Tibial artery (tissue), 4 donors: ENCODE measurements at regions not wholly inside any gene's neighbourhood (a gene's known extent, or its start where the extent isn't known, plus 50 kb on each side); places are given as distances from the start of the nearest gene placed in this dataset.

Experiments used
- DNase-seq, 2 donors: peaks; one replicate each; pipeline ENCODE4 v3.0.0-alpha.2; 2019
- H3K27ac ChIP-seq, 2 donors: fragments of 200-600 bp; sonication (generic) in 1 of 2; 1 replicate in 1 of 2; 2 replicates in 1 of 2; pipeline ENCODE4 v1.5.1; 2018 to 2019; ENCODE audit warnings: mild to moderate bottlenecking in 1 of 2
- H3K27me3 ChIP-seq, 2 donors: fragments of 200-600 bp; sonication (generic) in 1 of 2; one replicate each; pipeline versions ENCODE4 v1.5.1 to v1.6.0; 2016 to 2019
- H3K36me3 ChIP-seq, 3 donors: fragments of 200-600 bp; sonication (generic) in 2 of 3; one replicate each; pipeline ENCODE4 v1.5.1; 2016 to 2019; ENCODE audit warnings: mild to moderate bottlenecking in 2 of 3
- H3K4me1 ChIP-seq, 4 donors: fragments of 200-600 bp; sonication (generic) in 2 of 4; 1 replicate in 3 of 4; 2 replicates in 1 of 4; pipeline ENCODE4 v1.5.1; 2016 to 2019
- H3K4me3 ChIP-seq, 2 donors: fragments of 200-600 bp; sonication (generic) in 1 of 2; 1 replicate in 1 of 2; 2 replicates in 1 of 2; pipeline ENCODE4 v1.5.1; 2018 to 2019; ENCODE audit warnings: mild to moderate bottlenecking in 2 of 2
- H3K9me3 ChIP-seq, 3 donors: fragments of 200-600 bp; sonication (generic) in 1 of 3; one replicate each; pipeline ENCODE4 v1.5.1; 2016 to 2019
- intact Hi-C: fragments of 100-400 bp; cut with DNase I; formaldehyde crosslinking; loops from one replicate; pipeline ENCODE4 v1.15.0; 2023; ENCODE audit warnings: low total_unique reads
- TF ChIP-seq, protein P1 (sequence below), 2 experiments: fragments of 200-600 bp in 1 of 2; fragments of 450-650 bp in 1 of 2; IDR thresholded peaks; one replicate each; pipeline ENCODE4 v1.5.1; 2017 to 2019; ENCODE audit warnings: antibody characterized with exemption in 2 of 2, mild to moderate bottlenecking in 1 of 2, moderate library complexity in 1 of 2

DNA sequence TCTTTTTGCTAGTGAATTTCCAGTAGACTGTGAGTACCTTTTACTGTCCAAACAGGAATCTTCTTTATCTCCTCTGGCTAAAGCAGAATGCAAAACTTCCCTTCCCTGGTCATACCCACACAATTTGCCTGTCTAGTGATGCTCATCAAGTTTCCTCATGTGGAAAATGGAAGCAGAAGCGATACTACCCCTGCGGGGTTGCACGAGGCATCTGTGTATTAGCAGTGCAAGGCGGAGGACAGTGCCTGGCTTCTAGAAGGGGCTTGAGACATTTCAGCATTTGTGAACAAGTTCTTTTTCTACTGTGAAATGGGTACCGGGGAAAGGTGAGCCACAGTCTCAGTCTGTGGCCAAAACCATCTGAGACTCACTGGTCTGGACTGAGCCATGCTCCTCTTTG lies 340.9 kb downstream of the AACS start:
- TF ChIP-seq, protein P1, sequence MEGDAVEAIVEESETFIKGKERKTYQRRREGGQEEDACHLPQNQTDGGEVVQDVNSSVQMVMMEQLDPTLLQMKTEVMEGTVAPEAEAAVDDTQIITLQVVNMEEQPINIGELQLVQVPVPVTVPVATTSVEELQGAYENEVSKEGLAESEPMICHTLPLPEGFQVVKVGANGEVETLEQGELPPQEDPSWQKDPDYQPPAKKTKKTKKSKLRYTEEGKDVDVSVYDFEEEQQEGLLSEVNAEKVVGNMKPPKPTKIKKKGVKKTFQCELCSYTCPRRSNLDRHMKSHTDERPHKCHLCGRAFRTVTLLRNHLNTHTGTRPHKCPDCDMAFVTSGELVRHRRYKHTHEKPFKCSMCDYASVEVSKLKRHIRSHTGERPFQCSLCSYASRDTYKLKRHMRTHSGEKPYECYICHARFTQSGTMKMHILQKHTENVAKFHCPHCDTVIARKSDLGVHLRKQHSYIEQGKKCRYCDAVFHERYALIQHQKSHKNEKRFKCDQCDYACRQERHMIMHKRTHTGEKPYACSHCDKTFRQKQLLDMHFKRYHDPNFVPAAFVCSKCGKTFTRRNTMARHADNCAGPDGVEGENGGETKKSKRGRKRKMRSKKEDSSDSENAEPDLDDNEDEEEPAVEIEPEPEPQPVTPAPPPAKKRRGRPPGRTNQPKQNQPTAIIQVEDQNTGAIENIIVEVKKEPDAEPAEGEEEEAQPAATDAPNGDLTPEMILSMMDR (IDR thresholded peaks at IDR 0.05) = no peak
- intact Hi-C loops = no loop called here

DNA sequence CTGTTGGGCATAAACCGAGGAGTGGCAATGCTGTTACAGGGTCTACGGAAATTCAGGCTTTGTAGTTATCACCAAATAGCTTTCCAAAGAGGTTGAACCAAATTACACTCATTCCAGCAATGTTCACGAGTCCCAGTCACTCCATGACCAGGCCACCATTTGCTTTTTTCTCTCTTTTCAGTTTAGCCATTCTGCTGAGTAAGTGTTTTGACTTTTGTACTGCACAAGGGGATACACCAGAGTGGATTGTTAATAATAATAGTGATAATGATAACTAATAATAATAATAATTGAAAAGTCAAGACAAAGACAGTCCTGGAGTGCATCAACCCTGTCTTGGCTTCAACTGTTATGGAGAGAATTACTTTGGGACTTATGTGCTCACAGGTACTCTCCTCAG lies 343.5 kb downstream of the AACS start:
- intact Hi-C loops = no loop called here
- H3K27me3 ChIP-seq = no peaks in the 10 kb centered on the region
- H3K9me3 ChIP-seq = peaks cover 0 to 4% (median 3%) of the 10 kb centered on the region in 3 donors
- H3K36me3 ChIP-seq = no peaks in the 10 kb centered on the region
- DNase-seq = no peak
- H3K4me3 ChIP-seq = no peak overlapping the region
- H3K4me1 ChIP-seq = no peaks in the 10 kb centered on the region
- H3K27ac ChIP-seq = no peak overlapping the region
- TF ChIP-seq, protein P1 (IDR thresholded peaks at IDR 0.05) = no peak

More for the DNA sequence above, 340.9 kb downstream of the AACS start:
- Histone ChIP-seq H3K4me3 (no peak overlapping the region), H3K27ac (no peak overlapping the region), H3K4me1 (no peaks in the 10 kb centered on the region), H3K9me3 (peaks cover 4 to 15% (median 6%) of the 10 kb centered on the region in 3 donors), H3K27me3 (no peaks in the 10 kb centered on the region), H3K36me3 (no peaks in the 10 kb centered on the region)
- DNase-seq = no peak

GRCh38 chr12:125412506-125412905 lies 347.3 kb downstream of the AACS start:
- intact Hi-C loops = no loop called here

DNA sequence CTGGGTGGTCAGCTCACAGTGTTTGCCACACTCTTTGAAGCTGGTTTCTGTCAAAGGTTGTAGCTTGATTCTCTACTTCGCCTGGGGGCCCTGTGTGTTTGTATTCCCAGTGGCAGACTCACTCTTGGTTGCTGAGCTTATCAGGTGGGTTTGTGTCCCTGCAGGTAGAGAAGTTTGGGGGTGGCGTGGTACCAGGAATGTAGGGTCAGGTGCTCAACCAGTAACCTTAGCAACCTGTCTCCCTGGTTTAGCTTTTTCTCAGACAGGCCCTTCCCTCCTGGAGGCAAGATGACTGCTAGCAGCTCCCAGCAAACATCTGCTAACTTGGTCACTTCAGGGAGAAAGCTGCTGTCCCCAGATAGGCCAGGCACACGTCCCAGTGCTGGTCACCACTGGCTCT lies 352.2 kb downstream of the AACS start:
- TF ChIP-seq, protein P1 (IDR thresholded peaks at IDR 0.05) = no peak
- intact Hi-C loops = no loop called here

More at GRCh38 chr12:125412506-125412905, 347.3 kb downstream of the AACS start:
- Histone ChIP-seq H3K4me3 (no peak overlapping the region), H3K36me3 (no peaks in the 10 kb centered on the region), H3K9me3 (no peaks in the 10 kb centered on the region), H3K27me3 (no peaks in the 10 kb centered on the region), H3K4me1 (no peaks in the 10 kb centered on the region), H3K27ac (no peak overlapping the region)
- TF ChIP-seq, protein P1 (IDR thresholded peaks at IDR 0.05) = no peak
- no peak for DNase-seq

DNA sequence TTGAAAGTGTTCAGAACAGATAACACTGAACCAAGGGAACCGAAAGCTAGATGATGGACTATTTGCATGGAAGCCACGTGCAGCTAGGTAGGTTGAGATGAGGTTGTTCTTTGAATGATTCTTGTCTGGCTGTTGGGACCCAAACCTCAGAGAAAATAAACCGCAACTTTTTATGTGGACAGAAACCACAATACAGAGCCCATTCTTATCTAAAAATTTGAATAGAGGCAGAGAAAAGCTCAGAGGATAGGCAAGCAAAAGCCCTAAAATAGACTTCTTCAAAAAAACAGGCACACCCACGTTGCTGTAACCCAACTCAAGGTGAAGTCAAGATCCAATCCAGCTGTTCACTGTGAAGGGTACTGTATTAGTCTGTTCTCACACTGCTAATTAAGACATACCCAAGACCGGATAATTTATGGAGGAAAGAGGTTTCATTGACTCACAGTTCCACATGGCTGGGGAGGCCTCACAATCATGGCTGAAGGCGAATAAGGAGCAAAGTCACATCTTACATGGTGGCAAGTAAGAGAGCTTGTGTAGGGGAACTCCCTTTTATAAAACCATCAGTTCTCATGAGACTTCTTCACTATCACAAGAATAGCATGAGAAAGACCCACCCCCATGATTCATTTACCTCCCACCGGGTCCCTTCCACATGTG lies 353.8 kb downstream of the AACS start:
- peaks cover 0 to 21% (median 0%) of the 10 kb centered on the region in 3 donors for H3K9me3 ChIP-seq
- no peak overlapping the region for H3K4me3 ChIP-seq
- no peaks in the 10 kb centered on the region for H3K36me3 ChIP-seq
- no peaks in the 10 kb centered on the region for H3K27me3 ChIP-seq
- intact Hi-C loops = no loop called here
- DNase-seq = no peak
- no peaks in the 10 kb centered on the region for H3K4me1 ChIP-seq
- H3K27ac ChIP-seq = no peak overlapping the region
- TF ChIP-seq, protein P1 (IDR thresholded peaks at IDR 0.05) = no peak

More for the DNA sequence above, 352.2 kb downstream of the AACS start:
- H3K27me3 ChIP-seq = no peaks in the 10 kb centered on the region
- peaks cover 0 to 21% (median 0%) of the 10 kb centered on the region in 3 donors for H3K9me3 ChIP-seq
- no peaks in the 10 kb centered on the region for H3K4me1 ChIP-seq
- no peak overlapping the region for H3K4me3 ChIP-seq
- no peak for DNase-seq
- no peak overlapping the region for H3K27ac ChIP-seq
- H3K36me3 ChIP-seq = no peaks in the 10 kb centered on the region
